GM18867 (cell line): ENCODE measurements at regions not wholly inside any gene's neighbourhood (a gene's known extent, or its start where the extent isn't known, plus 50 kb on each side); places are given as distances from the start of the nearest gene placed in this dataset.

Experiments
- ATAC-seq: cut with Tn5 transposase; IDR thresholded peaks from one replicate; pipeline ENCODE4 v1.9.1; 2021; ENCODE audit warnings: mild to moderate bottlenecking, moderate library complexity; ENCODE audit not compliant: unreplicated experiment

- no peak for ATAC-seq
Observed at GRCh38 chr15:81502439-81502838, 128.4 kb upstream of the TMC3 start.

- ATAC-seq, result no peak
Observed at GRCh38 chr15:81500081-81500480, 126.1 kb upstream of the TMC3 start.

- ATAC-seq, result no peak
Observed at GRCh38 chr15:81498294-81498693, 124.3 kb upstream of the TMC3 start.

GRCh38 chr15:81497238-81497637, 123.2 kb upstream of the TMC3 start:
- no peak for ATAC-seq

GRCh38 chr15:81495780-81496467, 121.9 kb upstream of the TMC3 start:
- ATAC-seq, result no peak

GRCh38 chr15:81492969-81493645, 119.1 kb upstream of the TMC3 start:
- no peak for ATAC-seq

- no peak for ATAC-seq
Observed at GRCh38 chr15:81492331-81492968, 118.4 kb upstream of the TMC3 start.

- no peak for ATAC-seq
Observed at GRCh38 chr15:81491414-81492096, 117.5 kb upstream of the TMC3 start.

- no peak for ATAC-seq
Observed at GRCh38 chr15:81485806-81486205, 111.8 kb upstream of the TMC3 start.

GRCh38 chr15:81484086-81484955, 110.3 kb upstream of the TMC3 start:
- ATAC-seq, result no peak

GRCh38 chr15:81483496-81483895, 109.5 kb upstream of the TMC3 start:
- no peak for ATAC-seq

GRCh38 chr15:81481346-81481745, 107.3 kb upstream of the TMC3 start:
- no peak for ATAC-seq

- ATAC-seq, result no peak
Observed at GRCh38 chr15:81480645-81481053, 106.6 kb upstream of the TMC3 start.

- no peak for ATAC-seq
Observed at GRCh38 chr15:81478354-81478753, 104.3 kb upstream of the TMC3 start.

- ATAC-seq, result no peak
Observed at GRCh38 chr15:81475926-81476325, 101.9 kb upstream of the TMC3 start.

GRCh38 chr15:81475471-81475870, 101.5 kb upstream of the TMC3 start:
- no peak for ATAC-seq

GRCh38 chr15:81473946-81474345, 99.9 kb upstream of the TMC3 start:
- no peak for ATAC-seq

- no peak for ATAC-seq
Observed at GRCh38 chr15:81473177-81473576, 99.2 kb upstream of the TMC3 start.

GRCh38 chr15:81471151-81471550, 97.1 kb upstream of the TMC3 start:
- ATAC-seq, result no peak

- ATAC-seq, result no peak
Observed at GRCh38 chr15:81469154-81469553, 95.1 kb upstream of the TMC3 start.

GRCh38 chr15:81466741-81467140, 92.7 kb upstream of the TMC3 start:
- no peak for ATAC-seq
